ENCODE measurements at regions not wholly inside any gene's neighbourhood (a gene's known extent, or its start where the extent isn't known, plus 50 kb on each side); places are given as distances from the start of the nearest gene placed in this dataset.

DNA sequence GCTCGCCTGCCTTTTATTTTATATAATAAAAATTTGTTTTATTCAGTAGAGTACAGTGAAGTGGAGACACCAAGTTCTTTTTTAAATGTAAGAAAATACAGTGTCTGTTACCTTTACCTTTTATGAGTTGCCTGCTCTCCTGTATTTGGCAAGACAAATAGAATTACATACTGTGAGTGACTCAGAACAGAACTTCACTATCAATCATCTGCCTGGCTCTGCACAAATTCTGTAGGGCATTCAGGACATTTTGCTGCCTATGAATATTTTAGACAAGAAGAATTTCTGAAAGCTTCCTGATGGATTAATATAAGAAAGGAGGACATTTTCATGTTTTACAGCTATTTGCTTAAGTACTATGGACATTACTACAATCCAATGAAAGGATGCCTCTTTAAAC is 135.4 kb upstream of the PHF14 start:
- no peak overlapping the region for H3K4me3 ChIP-seq
- H3K27me3 ChIP-seq (ENCODE audit: low read depth): no peaks in the 10 kb centered on the region
- no peaks in the 10 kb centered on the region for H3K9me3 ChIP-seq (replicated peaks)
- intact Hi-C loops (cut with micrococcal nuclease): no loop called here
- no peaks in the 10 kb centered on the region for H3K4me1 ChIP-seq
- DNase-seq: no peak
- H3K36me3 ChIP-seq: no peaks in the 10 kb centered on the region
- TF ChIP-seq CTCF (IDR thresholded peaks at IDR 0.05; ENCODE audit: borderline replicate concordance): no peak
- no peak overlapping the region for H3K27ac ChIP-seq (replicated peaks)

DNA sequence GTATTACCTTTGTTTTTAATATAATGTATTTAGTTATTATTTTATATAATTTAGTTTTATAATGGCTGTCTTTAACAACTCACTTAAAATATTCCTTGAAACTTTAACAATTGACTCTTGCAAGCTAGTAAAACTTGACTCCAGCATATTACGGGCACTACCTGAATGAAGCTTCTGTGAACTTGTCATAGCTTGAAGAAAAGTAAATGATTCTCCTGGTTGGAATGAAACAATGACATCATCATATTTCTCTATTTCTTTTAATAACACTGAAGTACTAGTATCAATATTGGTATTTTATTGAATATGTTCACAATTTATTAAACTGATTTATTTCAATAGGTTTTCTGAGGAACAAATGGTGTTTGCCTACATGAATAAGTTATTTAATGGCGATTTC is 128.4 kb upstream of the PHF14 start:
- H3K4me1 ChIP-seq: no peaks in the 10 kb centered on the region
- H3K4me3 ChIP-seq: no peak overlapping the region
- no peak for TF ChIP-seq CTCF (IDR thresholded peaks at IDR 0.05; ENCODE audit: borderline replicate concordance)
- intact Hi-C loops (cut with micrococcal nuclease): no loop called here
- no peaks in the 10 kb centered on the region for H3K36me3 ChIP-seq
- no peak for DNase-seq
- no peaks in the 10 kb centered on the region for H3K9me3 ChIP-seq (replicated peaks)
- H3K27me3 ChIP-seq (ENCODE audit: low read depth): no peaks in the 10 kb centered on the region
- no peak overlapping the region for H3K27ac ChIP-seq (replicated peaks)

DNA sequence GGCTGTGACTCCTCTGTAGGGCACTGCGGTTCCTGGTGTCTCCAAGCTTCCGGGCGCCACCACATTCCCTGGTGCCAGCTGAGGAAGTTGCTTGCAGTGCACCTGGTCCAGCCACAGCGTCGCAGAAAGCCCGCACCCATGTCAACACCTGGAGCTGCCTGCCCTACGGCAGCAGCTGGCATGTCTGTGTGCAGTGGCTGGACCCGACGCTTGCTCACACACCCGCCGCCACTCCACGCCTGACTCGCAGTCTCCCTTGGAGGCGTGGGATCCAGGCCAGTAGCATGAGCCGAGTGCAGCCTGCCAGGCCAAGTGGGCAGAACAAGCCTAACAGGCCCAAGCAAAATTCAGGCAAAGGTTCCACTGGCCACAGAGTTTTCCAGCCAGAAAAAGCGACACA is 118.1 kb upstream of the PHF14 start:
- Histone ChIP-seq H3K4me3 (no peak overlapping the region), H3K36me3 (no peaks in the 10 kb centered on the region), H3K27me3 (ENCODE audit: low read depth) (no peaks in the 10 kb centered on the region), H3K9me3 (replicated peaks) (no peaks in the 10 kb centered on the region), H3K27ac (replicated peaks) (no peak overlapping the region), H3K4me1 (no peaks in the 10 kb centered on the region)
- TF ChIP-seq CTCF (IDR thresholded peaks at IDR 0.05; ENCODE audit: borderline replicate concordance): no peak
- intact Hi-C loops (cut with micrococcal nuclease): no loop called here
- no peak for DNase-seq

DNA sequence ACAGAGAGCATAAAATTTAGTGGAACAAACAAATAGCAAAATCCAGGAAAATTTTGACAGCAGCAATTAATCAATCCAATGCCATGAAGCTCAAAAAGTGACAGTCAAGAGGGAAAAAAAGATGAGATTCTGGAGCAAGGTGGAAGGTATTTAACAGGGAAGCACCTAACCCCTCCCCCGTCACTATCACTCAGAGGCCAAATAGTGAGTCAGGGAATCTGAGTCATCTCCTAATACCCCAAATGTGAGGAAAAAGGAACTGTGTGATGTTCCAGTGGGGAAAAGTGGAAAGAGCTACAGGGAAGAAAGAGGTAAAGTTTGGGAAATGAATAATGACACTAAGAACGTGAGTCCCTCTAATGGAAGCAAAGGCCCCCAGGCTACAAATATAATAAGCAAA is 113.2 kb upstream of the PHF14 start:
- Histone ChIP-seq H3K4me1 (no peaks in the 10 kb centered on the region), H3K9me3 (replicated peaks) (no peaks in the 10 kb centered on the region), H3K27ac (replicated peaks) (no peak overlapping the region), H3K36me3 (no peaks in the 10 kb centered on the region), H3K4me3 (no peak overlapping the region), H3K27me3 (ENCODE audit: low read depth) (no peaks in the 10 kb centered on the region)
- TF ChIP-seq CTCF (IDR thresholded peaks at IDR 0.05; ENCODE audit: borderline replicate concordance): no peak
- intact Hi-C loops (cut with micrococcal nuclease): no loop called here
- no peak for DNase-seq

- no peak overlapping the region for H3K27ac ChIP-seq (replicated peaks)
- no peaks in the 10 kb centered on the region for H3K27me3 ChIP-seq (ENCODE audit: low read depth)
- intact Hi-C loops (cut with micrococcal nuclease): no loop called here
- H3K4me1 ChIP-seq: no peaks in the 10 kb centered on the region
- TF ChIP-seq CTCF (IDR thresholded peaks at IDR 0.05; ENCODE audit: borderline replicate concordance): no peak
- H3K9me3 ChIP-seq (replicated peaks): no peaks in the 10 kb centered on the region
- no peak overlapping the region for H3K4me3 ChIP-seq
- H3K36me3 ChIP-seq: no peaks in the 10 kb centered on the region
- no peak for DNase-seq
Measured at GRCh38 chr7:10863476-10863875, 110.2 kb upstream of the PHF14 start.

- intact Hi-C loops (cut with micrococcal nuclease): no loop called here
Measured at GRCh38 chr7:10874666-10875065, 99.0 kb upstream of the PHF14 start.

More at GRCh38 chr7:10874666-10875065, 99.0 kb upstream of the PHF14 start:
- DNase-seq: no peak
- Histone ChIP-seq H3K27me3 (ENCODE audit: low read depth) (no peaks in the 10 kb centered on the region), H3K9me3 (replicated peaks) (peaks cover 8% of the 10 kb centered on the region), H3K36me3 (no peaks in the 10 kb centered on the region), H3K27ac (replicated peaks) (no peak overlapping the region), H3K4me3 (no peak overlapping the region), H3K4me1 (peaks cover 3% of the 10 kb centered on the region)
- TF ChIP-seq CTCF (IDR thresholded peaks at IDR 0.05; ENCODE audit: borderline replicate concordance): no peak

Data from left ventricle myocardium inferior (tissue), 1 donor.